ENCODE measurements at regions not wholly inside any gene's neighbourhood (a gene's known extent, or its start where the extent isn't known, plus 50 kb on each side); places are given as distances from the start of the nearest gene placed in this dataset.
"Not testable (repeated sequence)": the region's sequence is repeated elsewhere in the genome, so short reads cannot be mapped to it uniquely, and the experiment has no call there.

GRCh38 chr10:36488579-36488978 lies 636.8 kb upstream of the ANKRD30A start:
- DNase-seq, result no peak

- DNase-seq, result no peak
These were observed 646.3 kb upstream of the ANKRD30A start for GRCh38 chr10:36479073-36479472.

GRCh38 chr10:36476399-36476798 lies 649.0 kb upstream of the ANKRD30A start:
- no peak for DNase-seq

- DNase-seq, result no peak
These were observed 649.7 kb upstream of the ANKRD30A start for GRCh38 chr10:36475746-36476145.

GRCh38 chr10:36474456-36474855 lies 650.9 kb upstream of the ANKRD30A start:
- DNase-seq, result no peak

- DNase-seq, result no peak
These were observed 652.3 kb upstream of the ANKRD30A start for GRCh38 chr10:36473122-36473521.

- DNase-seq, result peak; percentile 60
These were observed 655.8 kb upstream of the ANKRD30A start for GRCh38 chr10:36469585-36469984.

GRCh38 chr10:36468620-36469019 lies 656.8 kb upstream of the ANKRD30A start:
- no peak for DNase-seq

GRCh38 chr10:36465604-36466379 lies 659.6 kb upstream of the ANKRD30A start:
- no peak for DNase-seq

- no peak for DNase-seq
These were observed 661.1 kb upstream of the ANKRD30A start for GRCh38 chr10:36464291-36464690.

GRCh38 chr10:36463390-36463789 lies 662.0 kb upstream of the ANKRD30A start:
- DNase-seq, result no peak

- DNase-seq, result no peak
These were observed 663.2 kb upstream of the ANKRD30A start for GRCh38 chr10:36462194-36462593.

GRCh38 chr10:36458437-36458836 lies 667.0 kb upstream of the ANKRD30A start:
- DNase-seq, result not testable (repeated sequence)

- no peak for DNase-seq
These were observed 667.6 kb upstream of the ANKRD30A start for GRCh38 chr10:36457751-36458150.

GRCh38 chr10:36455526-36456133 lies 669.8 kb upstream of the ANKRD30A start:
- DNase-seq, result peak; percentile 29

GRCh38 chr10:36452851-36453250 lies 672.5 kb upstream of the ANKRD30A start:
- DNase-seq, result no peak

GRCh38 chr10:36451391-36451970 lies 673.9 kb upstream of the ANKRD30A start:
- peak; percentile 59 for DNase-seq

- DNase-seq, result peak; percentile 59
These were observed 675.0 kb upstream of the ANKRD30A start for GRCh38 chr10:36450380-36450779.

GRCh38 chr10:36448760-36449691 lies 676.4 kb upstream of the ANKRD30A start:
- no peak for DNase-seq

GRCh38 chr10:36446881-36447280 lies 678.5 kb upstream of the ANKRD30A start:
- DNase-seq, result no peak

GRCh38 chr10:36443233-36443632 lies 682.2 kb upstream of the ANKRD30A start:
- DNase-seq, result no peak

- DNase-seq, result peak; percentile 17
These were observed 683.8 kb upstream of the ANKRD30A start for GRCh38 chr10:36441557-36441956.

GRCh38 chr10:36440539-36440938 lies 684.9 kb upstream of the ANKRD30A start:
- DNase-seq, result no peak
